AG10803 (cell line): ENCODE measurements at regions not wholly inside any gene's neighbourhood (a gene's known extent, or its start where the extent isn't known, plus 50 kb on each side); places are given as distances from the start of the nearest gene placed in this dataset.

ENCODE experiments used
- DNase-seq: peaks from one replicate; pipeline ENCODE4 v3.0.0; 2010; ENCODE audit warnings: low read depth
- H3K4me3 ChIP-seq: 2 replicates; pipeline ENCODE4 v1.5.1; 2011; ENCODE audit warnings: mild to moderate bottlenecking, low read length, control low read depth
- TF ChIP-seq, protein P1 (sequence below): conservative IDR thresholded peaks from 2 replicates; pipeline ENCODE4 v1.5.1; 2011; ENCODE audit warnings: mild to moderate bottlenecking, low read length, control low read depth, inconsistent platforms

DNA sequence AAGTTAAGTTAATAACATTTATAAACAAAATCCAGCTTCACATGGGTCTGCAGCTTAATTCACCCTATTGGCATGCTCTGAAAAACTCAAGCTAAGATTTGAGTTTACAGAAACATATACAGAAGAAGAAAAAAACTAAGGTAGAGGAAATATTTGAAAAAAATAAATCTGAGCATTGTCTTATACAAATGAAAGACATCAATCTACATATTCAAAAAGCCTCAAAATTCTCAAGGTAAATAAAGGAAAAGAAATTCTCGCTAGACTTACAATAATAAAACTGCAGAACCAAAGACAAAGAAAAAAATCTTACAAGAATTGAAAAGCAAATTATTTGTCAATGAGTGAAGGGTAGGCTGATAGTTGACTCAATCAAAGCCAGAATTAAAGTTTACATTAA is 493.4 kb downstream of the CETN3 start:
- H3K4me3 ChIP-seq = no peak overlapping the region
- TF ChIP-seq, protein P1, sequence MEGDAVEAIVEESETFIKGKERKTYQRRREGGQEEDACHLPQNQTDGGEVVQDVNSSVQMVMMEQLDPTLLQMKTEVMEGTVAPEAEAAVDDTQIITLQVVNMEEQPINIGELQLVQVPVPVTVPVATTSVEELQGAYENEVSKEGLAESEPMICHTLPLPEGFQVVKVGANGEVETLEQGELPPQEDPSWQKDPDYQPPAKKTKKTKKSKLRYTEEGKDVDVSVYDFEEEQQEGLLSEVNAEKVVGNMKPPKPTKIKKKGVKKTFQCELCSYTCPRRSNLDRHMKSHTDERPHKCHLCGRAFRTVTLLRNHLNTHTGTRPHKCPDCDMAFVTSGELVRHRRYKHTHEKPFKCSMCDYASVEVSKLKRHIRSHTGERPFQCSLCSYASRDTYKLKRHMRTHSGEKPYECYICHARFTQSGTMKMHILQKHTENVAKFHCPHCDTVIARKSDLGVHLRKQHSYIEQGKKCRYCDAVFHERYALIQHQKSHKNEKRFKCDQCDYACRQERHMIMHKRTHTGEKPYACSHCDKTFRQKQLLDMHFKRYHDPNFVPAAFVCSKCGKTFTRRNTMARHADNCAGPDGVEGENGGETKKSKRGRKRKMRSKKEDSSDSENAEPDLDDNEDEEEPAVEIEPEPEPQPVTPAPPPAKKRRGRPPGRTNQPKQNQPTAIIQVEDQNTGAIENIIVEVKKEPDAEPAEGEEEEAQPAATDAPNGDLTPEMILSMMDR = no peak
- no peak for DNase-seq

DNA sequence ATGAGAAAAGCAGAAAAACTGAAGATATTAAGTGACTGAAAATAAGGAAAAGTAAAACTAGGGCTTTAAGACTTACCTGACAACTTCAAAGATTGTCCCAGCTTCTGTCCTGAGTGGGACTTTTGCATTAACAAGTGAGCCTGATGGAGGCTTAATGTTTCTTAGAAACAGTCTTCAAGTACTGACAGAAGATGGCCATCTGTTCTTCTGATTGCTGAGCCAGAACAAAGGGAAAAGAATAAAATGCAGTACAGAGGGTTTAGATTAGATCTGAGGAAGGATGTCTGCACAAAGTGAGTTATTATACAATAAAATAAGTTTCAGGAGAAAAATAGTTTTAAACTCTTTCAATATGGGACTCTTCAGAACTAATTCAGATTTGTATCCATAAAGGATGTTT is 500.7 kb downstream of the CETN3 start:
- no peak overlapping the region for H3K4me3 ChIP-seq
- DNase-seq = no peak
- TF ChIP-seq, protein P1 = no peak

DNA sequence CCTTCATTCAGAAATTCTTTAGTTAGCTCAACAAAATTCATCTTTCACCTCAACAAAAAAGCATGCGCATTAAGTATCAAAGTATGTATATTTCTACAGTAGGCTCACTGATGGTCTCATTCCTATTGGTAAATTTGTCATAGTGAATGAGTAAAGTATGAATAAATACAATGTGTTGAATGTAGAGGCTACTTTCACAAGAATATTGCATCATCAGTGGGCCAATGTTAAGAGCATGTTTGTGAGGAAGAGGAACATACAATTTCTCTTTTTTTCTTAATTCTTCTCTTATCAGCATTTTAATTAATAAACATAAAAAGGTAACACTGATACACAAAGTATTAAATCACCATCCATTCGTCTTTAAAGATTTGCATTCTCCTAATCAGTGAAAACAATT is 505.1 kb downstream of the CETN3 start:
- H3K4me3 ChIP-seq = no peak overlapping the region
- TF ChIP-seq, protein P1 = no peak
- DNase-seq = no peak

DNA sequence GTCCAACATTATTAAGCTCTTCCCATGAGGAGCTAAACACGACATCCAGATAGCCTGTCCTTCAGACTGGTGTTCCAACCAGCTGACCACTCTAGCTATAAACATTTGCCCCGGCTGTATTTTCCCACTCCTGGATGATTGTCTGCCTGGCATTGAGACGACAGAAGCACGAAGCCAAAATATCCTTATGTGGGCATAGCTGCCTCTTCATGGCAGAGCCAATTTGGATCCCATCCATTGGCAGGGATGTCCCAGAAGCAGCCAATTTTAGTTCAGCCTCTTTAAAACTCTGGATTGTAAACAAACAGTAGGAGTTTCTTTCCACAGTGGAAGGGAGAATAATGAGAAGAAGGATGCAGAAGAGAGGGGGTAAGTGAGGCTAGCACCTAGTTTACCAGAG is 507.6 kb downstream of the CETN3 start:
- no peak overlapping the region for H3K4me3 ChIP-seq
- DNase-seq = no peak
- TF ChIP-seq, protein P1 = no peak

DNA sequence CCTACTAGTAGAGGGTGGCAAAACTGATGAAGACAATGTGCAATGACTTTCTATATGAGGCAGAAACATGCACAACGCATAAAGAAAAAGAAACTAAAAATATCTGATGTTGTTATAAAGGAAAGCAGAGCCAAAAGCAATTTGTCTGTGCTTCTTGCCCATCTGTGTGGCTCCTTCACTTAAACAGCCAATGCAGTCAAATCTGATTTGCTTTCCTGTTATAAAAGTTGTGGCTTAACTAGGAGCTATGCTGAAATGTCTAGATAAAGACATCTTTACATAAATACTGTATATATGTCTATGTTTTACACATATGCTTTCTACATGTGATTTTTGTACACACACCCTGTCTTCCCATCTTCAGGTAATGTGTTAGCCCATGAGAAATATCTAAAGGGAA is 508.2 kb downstream of the CETN3 start:
- TF ChIP-seq, protein P1 = no peak
- no peak for DNase-seq
- H3K4me3 ChIP-seq = no peak overlapping the region

DNA sequence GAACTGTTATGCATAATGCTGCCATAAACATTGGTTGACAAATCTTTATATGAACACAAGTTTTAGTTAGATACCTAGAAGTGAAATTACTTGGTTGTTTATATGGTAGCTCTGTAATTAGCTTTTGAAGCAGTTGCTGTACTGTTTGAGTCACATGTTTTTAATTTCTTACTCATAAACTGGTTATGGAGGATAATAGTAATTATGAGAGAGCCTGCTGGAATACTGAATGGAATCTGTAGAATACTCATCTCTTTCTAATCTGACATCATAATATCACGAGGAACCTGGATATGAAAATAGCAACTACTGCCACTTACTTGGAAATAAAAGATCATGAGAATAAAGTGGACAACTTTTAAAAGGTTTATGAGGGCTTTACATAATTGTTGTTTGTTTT is 509.2 kb downstream of the CETN3 start:
- no peak for DNase-seq
- TF ChIP-seq, protein P1 = no peak
- no peak overlapping the region for H3K4me3 ChIP-seq

DNA sequence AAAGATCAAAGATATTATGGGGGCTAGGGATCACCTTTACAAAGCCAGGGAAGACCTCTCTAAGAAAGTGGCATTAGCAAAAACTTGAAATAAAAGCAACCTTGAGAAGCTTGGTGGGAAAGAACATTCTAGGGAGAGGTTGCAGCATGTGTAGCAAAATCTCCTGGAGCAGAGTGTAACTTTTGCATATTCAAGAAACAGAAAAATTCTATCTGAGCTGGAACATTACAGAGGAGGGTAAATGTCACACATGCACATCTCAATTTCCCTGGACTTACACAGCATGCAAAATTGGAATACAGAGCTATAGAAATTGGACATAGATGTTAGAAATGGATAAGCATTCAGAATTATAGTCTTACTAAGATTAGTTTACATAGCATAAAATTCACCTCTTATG is 510.0 kb downstream of the CETN3 start:
- no peak for DNase-seq
- TF ChIP-seq, protein P1 = no peak
- H3K4me3 ChIP-seq = no peak overlapping the region
